Stimulated activated CD4-positive, alpha-beta T cell treated with anti-CD3 and anti-CD28 coated beads, TNF-alpha, amount 100 ng/mL, for 24 hours (primary cell): ENCODE measurements at regions not wholly inside any gene's neighbourhood (a gene's known extent, or its start where the extent isn't known, plus 50 kb on each side); places are given as distances from the start of the nearest gene placed in this dataset.
"Not testable (repeated sequence)": the region's sequence is repeated elsewhere in the genome, so short reads cannot be mapped to it uniquely, and the experiment has no call there.

Experiments
- DNase-seq, 3 experiments: peaks; one replicate each; pipeline ENCODE4 v3.0.0-alpha.2; 2020; ENCODE audit warnings: low read depth in 3 of 3

DNA sequence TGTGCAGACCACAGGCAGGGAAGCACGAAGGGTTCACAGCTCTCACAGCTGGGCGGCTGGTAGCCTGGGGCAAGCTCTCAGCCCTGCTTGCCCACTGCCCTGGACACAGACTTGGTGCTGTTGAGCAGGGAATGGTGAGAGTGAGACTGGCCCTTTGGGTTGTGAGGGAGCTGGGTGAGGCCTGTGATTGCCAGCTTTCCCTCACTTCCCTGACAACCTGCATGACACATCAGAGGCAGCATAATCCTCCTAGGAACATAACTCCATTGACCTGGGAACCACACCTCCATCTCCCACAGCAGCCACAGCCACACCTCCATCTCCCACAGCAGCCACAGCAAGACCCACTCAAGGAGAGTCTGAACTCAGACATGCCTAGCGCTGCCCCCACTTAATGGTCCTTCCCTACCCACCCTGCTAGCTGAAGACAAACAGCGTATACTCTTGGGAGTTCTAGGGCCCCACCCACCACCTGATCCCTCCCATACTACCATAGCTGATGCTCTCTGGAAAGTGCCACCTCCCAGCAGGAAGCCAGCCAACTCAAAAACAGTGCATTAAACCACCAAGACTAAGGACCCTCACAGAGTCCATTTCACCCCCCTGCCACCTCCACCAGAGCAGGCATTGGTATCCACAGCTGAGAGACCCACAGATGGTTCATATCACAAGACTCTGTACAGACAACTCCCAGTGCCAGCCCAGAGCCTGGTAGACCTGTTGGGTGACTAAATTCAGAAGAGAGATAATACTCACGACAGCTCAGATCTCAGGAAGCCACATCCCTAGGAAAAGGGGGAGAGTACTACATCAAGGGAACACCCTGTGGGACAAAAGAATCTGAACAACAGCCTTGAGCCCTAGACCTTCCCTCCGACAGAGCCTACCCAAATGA is 60.2 kb upstream of the PRSS3 start:
- not testable (repeated sequence) for DNase-seq

GRCh38 chr9:33737811-33738606 is 57.4 kb upstream of the PRSS3 start:
- DNase-seq, result no peak

DNA sequence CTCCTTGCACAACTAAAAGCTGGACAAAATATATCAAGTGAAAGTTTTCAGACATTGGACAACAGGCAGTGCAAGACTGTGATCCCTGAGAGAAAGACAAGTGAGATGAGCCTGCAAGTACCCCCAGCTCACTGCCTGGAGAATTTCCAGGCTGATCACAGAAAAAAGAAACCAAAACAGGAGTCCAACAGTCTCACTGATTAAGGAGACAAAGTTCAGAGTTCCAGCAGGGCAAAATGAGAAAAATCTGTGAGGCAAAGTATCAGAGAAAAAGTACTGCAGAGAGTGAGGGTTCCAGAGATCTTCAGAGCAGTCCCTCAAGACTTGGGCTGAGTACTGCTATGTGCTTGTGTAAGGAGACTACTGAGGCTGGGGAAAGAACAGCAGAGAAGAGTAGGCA is 56.0 kb upstream of the PRSS3 start:
- DNase-seq, result no peak

GRCh38 chr9:33740075-33740474 is 55.3 kb upstream of the PRSS3 start:
- no peak for DNase-seq

DNA sequence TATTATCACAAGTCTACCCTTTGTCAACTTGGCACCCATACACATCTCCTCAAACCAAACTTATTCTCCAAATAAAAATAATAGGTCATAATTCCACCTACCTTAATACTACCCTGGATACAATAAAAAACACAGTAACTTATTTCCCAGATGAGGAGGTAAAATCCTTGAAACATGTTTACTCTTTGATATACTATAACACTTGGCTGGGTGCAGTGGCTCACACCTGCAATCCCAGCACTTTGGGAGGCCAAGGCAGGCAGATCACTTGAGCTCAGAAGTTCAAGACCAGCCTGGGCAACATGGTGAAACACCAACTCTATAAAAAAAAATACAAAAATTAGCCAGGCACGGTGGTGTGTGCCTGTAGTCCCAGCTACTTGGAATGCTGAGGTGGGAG is 54.4 kb upstream of the PRSS3 start:
- not testable (repeated sequence) for DNase-seq

DNA sequence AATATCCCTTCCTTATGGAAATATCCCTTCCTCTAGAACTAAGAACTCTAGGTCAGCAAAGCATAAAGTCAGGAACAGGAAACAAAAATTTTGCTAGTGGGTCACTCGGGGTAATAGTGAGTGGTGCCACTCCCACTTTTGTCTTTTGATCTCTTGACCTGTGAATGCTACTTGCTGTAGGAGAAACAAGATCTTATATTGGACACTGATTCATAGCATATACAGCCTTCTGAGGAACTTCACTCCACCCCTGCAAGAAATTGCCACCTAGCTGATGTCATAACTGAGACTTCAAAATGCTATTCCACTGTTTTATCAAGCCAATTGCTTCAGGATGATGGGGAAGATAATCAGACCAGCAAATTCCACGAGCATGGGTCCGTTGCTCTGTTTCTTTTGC is 53.3 kb upstream of the PRSS3 start:
- DNase-seq, result no peak

GRCh38 chr9:33742519-33742918 is 52.8 kb upstream of the PRSS3 start:
- no peak for DNase-seq
